DND-41 (cell line): ENCODE measurements at regions not wholly inside any gene's neighbourhood (a gene's known extent, or its start where the extent isn't known, plus 50 kb on each side); places are given as distances from the start of the nearest gene placed in this dataset.

Experiments
- EZH2 ChIP-seq: IDR thresholded peaks from 3 replicates; pipeline ENCODE4 v1.6.1; 2012; ENCODE audit warnings: borderline replicate concordance, low read depth, mild to moderate bottlenecking, moderate library complexity, low read length, inconsistent platforms; ENCODE audit not compliant: severe bottlenecking
- TF ChIP-seq, protein P1 (sequence below): IDR thresholded peaks from 2 replicates; pipeline ENCODE4 v1.5.1; 2012; ENCODE audit warnings: borderline replicate concordance, low read length, moderate library complexity, mild to moderate bottlenecking; ENCODE audit not compliant: poor library complexity, severe bottlenecking; ENCODE audit errors: extremely low read depth

DNA sequence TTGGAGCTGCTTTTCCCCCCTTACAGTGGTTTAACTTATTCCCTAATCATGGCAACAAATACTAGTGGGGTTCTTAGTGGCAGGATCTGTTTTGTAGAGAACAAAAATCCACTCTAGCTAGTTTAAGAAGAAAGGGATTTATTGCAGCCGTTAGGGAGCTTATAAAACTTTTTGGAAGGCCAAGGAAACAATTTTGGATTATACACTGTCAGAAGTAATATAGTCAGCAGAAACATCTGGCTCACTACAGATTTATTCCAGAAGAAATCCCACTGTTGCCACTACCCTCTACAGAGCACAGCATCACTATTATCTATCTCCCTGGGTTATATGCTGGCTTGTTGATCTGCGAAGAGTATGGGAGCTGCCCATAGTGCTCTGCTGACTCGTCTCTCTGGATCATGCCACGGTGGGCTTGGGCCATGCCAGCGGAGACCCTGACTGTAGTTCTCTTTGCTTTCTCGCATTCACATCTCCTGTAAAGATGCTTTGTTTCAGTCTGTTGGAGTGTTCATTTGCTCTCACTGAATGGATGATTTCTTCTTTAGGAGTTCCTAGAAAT is 107.5 kb downstream of the ODF2L start:
- TF ChIP-seq, protein P1, sequence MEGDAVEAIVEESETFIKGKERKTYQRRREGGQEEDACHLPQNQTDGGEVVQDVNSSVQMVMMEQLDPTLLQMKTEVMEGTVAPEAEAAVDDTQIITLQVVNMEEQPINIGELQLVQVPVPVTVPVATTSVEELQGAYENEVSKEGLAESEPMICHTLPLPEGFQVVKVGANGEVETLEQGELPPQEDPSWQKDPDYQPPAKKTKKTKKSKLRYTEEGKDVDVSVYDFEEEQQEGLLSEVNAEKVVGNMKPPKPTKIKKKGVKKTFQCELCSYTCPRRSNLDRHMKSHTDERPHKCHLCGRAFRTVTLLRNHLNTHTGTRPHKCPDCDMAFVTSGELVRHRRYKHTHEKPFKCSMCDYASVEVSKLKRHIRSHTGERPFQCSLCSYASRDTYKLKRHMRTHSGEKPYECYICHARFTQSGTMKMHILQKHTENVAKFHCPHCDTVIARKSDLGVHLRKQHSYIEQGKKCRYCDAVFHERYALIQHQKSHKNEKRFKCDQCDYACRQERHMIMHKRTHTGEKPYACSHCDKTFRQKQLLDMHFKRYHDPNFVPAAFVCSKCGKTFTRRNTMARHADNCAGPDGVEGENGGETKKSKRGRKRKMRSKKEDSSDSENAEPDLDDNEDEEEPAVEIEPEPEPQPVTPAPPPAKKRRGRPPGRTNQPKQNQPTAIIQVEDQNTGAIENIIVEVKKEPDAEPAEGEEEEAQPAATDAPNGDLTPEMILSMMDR: no peak
- TF ChIP-seq EZH2: no peak
